ENCODE measurements at regions not wholly inside any gene's neighbourhood (a gene's known extent, or its start where the extent isn't known, plus 50 kb on each side); places are given as distances from the start of the nearest gene placed in this dataset.

DNA sequence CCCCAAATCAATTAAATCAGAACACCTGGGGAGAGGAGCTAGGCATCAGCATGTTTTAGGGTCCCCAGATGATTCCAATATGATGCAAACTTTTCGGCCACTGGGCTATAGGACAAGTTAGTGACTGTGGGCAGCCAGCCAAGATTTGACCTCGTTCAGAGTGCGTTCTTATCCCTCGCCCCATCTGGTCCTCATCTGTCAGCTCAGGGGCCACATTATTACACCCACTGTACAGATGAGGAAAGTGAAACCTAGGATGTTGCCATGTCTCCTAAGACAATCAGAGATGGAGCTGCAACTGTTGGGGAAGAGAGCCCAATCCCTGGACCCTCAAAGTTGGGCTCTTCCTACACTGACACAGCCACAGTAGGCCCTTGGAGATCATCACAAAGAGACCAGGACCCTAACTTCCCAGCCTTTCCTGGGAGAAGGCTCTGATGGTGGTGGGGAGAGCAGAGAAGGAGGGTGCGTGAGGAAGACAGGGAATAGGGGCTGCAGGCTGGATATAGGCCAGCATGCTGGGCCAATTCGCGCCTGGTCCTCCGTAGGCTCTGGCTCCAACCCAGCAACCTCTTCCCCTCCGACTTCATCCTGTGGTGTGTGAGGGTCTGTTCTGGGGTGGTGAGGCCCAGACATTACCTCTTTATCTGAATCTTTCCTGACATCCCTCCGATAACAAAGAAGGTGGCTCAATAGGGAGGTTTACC lies 109.4 kb upstream of the ZMIZ1 start:
- no peak for DNase-seq
- in situ Hi-C loops (cut with HindIII; ENCODE audit: low pct_ligation_motif_present, low pct_unique_long_range_greater_than_20kb, low sequenced_read_pairs) = no loop called here

DNA sequence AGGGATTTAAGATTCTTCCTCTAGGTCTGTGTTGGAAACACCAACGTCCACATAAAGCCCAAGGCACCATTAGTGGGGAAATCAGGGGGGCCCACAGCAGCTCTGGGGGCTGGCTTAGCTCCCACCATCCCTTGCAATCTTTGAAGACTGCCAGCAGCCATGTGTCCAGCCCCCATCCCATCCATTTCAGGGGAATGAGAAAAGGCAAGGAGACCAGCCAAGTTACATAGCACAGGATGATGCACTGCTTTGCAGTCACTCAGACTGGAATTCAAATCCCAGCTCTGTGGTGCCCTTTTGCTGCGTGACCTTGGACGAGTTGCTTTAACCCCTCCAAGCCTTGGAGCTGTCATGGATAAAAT lies 108.9 kb upstream of the ZMIZ1 start:
- in situ Hi-C loops (cut with HindIII; ENCODE audit: low pct_ligation_motif_present, low pct_unique_long_range_greater_than_20kb, low sequenced_read_pairs) = no loop called here
- no peak for DNase-seq

DNA sequence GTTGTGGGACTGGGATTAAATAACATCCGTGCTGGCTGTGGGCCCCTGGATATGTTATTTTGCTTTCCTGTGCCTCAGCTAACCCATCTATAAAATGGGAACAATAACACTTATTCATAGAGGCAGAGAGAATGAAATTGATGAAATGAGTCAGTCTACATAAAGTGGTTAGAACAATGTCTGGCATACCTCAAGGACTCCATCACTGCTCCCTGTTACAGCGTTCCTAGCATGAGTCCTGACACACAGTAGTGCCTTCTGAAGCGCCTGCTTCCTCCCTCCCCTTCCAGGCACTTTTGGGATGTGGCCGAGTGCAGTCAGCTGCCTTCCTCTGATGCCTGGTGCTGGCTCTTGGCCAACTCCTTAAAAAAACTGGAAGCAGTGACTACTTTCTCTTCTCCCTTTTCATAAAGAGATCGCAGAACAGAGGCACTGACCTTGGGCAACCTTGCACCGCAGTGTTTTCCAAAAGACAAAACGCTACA lies 108.4 kb upstream of the ZMIZ1 start:
- DNase-seq = peak; percentile 40
- in situ Hi-C loops (cut with HindIII; ENCODE audit: low pct_ligation_motif_present, low pct_unique_long_range_greater_than_20kb, low sequenced_read_pairs) = no loop called here

DNA sequence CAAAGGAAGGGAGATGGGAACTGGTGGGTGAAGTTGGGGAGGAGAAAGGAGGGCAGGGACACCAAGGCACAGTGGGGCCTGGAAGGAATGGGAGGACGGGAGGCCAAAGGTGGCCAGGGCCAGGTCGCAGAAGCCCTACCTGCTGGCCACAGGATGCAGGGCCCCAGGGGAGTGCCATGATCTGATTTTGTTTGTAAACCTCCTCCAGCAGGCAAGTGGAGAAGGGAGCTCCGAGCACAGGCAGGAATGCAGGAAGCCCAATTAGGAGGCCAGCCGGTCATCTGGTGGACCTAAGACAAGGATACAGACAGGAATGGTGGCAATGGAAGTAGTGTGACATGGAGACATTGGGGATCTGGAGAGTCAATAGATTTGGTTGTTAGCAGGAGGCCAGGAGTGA lies 107.0 kb upstream of the ZMIZ1 start:
- in situ Hi-C loops (cut with HindIII; ENCODE audit: low pct_ligation_motif_present, low pct_unique_long_range_greater_than_20kb, low sequenced_read_pairs) = no loop called here

DNA sequence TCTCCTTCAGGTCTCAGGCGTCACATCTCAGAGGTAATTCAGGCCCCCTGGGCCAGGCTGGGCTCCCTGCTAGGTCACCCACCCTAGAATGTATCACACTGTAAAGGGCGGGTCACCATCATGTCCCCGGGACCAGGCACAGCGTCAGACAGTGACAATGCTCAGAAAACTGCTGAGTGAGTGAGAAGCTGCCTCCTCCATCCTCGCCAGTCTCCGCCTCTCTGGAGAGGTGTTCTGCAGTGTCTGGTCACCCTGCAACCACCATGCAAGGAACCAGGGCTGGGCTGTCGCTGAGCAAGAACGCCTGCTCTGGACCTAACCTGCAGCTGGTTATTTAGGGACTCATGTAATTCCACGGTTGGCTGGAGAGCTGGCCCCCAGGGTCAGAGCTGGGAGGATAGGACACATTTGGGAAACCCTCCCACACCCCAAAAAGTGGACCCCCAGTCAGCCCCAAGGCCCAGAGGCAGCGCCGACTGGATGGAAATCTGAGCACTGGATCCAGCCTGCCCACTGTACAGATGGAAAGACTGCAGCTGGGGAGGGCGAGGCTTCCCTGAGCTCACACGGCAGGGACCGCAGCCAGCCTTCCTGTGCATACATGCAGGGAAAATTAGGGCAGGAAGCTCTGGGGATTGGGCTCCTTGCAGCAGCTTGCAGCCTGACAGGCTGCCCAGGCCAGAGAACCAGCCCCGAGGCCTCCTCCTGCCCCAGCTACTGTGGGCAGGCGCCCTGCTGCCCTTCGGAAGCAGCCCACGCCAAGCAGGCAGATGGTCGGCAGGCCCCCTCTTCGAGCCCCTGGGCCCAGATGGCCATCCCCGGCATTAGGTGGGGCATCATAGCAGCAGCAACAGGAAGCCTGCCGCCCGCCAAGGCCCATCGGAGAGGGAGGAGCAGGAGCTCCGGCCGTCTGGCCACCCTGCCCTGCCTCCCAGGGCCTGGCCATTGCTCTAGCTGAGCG lies 105.4 kb upstream of the ZMIZ1 start:
- in situ Hi-C loops (cut with HindIII; ENCODE audit: low pct_ligation_motif_present, low pct_unique_long_range_greater_than_20kb, low sequenced_read_pairs) = no loop called here
- no peak for DNase-seq

More for the DNA sequence above, 107.0 kb upstream of the ZMIZ1 start:
- DNase-seq = no peak

DNA sequence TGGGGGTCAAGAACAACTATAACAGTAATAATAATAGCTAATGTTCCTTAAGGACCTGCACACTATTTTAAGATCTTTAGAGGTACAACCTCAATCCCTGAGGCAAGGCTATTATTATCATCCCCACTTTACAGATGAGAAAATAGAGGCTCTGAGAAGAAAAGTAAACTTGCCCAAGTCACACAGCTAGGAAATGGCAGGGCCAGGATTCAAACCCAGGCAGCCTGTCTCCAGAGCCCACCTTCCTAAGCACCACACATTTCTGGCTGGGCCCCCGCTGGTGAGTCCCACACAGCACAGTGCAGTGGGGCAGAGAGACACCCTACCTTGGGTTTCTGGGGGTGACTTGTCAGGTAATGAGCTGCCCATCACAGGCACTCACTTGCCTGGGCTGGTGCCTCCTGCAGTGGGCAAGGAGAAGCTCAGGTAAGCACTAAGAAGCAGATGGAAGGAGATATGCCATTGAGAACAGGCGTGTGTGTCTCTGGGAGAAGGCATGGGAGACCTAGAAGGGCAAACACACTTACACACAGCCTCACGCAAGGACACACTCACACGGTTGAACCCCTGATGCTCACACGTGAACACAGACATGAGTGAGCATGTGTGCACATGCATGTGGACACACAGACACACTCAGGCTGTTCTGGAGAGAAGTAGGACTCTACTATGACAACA lies 104.4 kb upstream of the ZMIZ1 start:
- DNase-seq = peak; percentile 13

DNA sequence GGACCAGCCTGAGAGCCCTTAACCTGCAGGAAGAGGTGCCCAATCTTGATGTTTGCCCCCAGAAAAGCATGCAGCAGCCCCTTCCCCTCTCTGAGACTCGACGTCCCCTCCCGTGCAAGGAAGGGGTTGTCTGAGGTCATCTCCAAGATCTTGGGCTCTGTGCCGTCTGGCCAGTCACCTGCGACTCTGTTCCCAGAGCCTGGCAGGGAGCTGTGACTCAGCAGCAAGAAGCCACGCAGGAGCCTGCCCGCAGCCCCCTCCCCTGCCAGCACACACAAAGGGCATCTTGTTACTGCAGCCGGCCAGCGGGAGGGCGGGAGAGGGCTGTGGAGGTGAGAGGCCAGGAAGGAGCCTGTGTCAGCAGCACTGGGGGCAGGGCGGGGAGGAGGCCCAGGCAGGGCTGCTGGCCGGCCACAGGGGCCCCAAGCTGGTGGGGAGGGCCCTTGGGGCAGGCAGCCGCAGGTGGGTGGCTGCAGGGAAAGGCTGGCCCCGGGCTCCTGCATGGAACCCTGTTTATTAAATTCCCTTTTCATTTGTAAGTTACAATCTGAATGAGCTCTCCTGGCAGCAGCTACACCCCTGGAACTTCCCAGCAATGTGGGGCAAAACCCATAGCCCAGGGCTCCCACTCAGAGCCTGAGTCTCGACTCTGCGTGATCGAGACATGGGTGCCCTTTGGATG lies 103.7 kb upstream of the ZMIZ1 start:
- DNase-seq = peak; percentile 85
- in situ Hi-C loops (cut with HindIII; ENCODE audit: low pct_ligation_motif_present, low pct_unique_long_range_greater_than_20kb, low sequenced_read_pairs) = no loop called here

More for the DNA sequence above, 104.4 kb upstream of the ZMIZ1 start:
- in situ Hi-C loops (cut with HindIII; ENCODE audit: low pct_ligation_motif_present, low pct_unique_long_range_greater_than_20kb, low sequenced_read_pairs) = no loop called here

DNA sequence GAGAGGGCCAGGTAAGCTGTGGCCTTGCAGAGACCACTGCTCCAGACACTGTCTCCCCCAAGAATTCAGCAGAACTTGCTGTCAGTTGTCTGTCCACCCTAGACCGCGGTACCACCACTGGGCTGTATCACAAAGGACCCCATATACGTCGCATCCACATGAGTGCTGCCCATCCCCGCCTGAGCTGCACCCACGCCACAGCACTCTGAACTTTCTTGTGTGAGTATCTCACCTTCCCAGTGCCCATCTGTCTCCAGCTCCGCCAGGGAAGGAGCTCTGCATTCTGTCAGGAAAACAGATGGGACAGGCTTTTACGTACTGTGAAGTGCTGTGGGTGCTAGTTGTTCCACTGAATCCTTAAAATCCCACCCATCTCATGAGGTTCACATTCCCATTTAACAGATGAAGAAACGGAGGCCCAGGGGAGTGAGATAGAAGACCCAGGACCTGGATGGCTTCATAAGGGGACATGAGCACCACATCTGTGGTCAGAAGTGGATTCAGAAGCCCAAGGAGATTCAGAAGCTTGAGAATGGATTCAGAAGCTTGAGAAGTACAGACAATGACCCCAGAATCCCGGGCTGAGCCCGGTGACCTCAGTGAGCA lies 102.5 kb upstream of the ZMIZ1 start:
- in situ Hi-C loops (cut with HindIII; ENCODE audit: low pct_ligation_motif_present, low pct_unique_long_range_greater_than_20kb, low sequenced_read_pairs) = no loop called here
- no peak for DNase-seq

DNA sequence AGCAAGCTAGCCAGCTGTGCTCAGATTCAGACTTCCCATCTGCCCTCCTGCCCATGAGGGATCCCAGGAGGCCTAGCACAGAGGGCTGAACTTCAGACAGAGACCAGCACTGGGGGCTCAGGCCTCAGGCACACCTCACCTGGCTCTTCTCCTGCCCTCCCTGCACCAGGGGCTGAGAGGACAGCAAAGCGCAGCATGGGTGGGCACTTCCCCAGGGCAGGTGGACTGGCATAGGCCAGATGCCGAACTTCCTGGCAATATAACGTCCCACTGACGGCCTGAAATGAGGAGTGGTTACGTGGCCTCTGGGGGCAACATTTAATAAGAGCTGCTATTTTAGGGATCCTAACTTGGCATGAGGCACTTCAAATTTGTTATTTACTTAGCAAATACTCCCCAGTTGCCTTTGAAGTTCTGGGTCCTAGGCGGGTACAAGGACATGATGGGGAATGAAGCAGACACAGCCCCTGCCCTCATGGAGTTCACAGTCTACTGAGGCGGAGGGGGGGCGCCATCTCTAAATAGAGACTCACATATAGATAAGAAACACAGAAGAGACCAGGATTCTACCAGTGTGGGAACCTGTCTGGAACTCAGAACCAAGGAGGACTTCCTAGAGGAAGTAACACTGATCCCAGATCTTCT lies 101.8 kb upstream of the ZMIZ1 start:
- DNase-seq = no peak
- in situ Hi-C loops (cut with HindIII; ENCODE audit: low pct_ligation_motif_present, low pct_unique_long_range_greater_than_20kb, low sequenced_read_pairs) = no loop called here

DNA sequence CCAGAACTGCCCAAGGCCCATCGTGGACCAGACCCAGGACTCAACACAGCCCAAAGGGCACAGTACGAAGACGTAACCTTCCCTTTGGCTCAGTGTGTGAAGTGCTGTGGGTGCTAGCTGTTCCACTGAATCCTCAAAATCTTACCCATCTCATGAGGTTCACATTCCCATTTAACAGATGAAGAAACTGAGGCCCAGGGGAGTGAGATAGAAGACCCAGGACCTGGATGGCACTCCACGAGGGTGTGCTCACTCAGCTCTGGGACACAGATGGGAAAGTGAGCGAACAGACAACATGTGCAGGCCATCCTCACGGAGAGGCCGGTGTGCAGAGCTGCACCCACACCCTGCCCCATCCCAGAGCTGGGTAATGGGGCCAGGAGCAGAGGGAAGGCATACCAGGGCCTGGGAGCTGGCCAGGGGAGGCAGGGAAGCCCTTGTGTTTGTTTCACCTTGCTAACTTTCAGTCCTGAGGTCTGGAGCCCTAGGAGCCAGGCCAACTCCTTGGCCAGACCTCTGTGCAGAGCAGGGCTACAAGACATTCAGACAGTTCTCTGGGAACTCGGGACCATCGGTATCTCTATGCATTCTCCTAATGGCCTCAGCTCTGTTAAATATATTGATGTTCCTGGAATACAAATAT lies 100.3 kb upstream of the ZMIZ1 start:
- in situ Hi-C loops (cut with HindIII; ENCODE audit: low pct_ligation_motif_present, low pct_unique_long_range_greater_than_20kb, low sequenced_read_pairs) = no loop called here
- DNase-seq = no peak

DNA sequence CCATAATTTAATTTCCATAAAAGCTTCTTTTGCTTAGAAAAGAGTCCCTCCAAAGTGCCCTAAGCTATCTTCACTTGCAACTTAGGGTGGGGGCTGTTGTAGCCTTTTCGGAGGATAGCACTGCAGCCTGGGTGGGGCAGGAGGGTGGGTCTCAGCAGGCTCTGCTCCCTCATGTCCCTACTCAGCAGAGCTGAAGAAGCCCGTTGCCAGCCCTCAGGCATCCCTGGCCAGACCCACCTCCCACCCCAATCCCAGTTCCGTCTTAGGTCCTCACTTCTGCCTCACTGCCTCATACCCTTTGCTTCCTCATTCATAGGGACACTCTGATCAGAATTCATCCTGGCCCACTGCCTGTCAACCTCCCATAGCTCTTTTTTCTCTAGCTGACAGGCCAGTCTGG lies 99.8 kb upstream of the ZMIZ1 start:
- in situ Hi-C loops (cut with HindIII; ENCODE audit: low pct_ligation_motif_present, low pct_unique_long_range_greater_than_20kb, low sequenced_read_pairs) = no loop called here
- no peak for DNase-seq

DNA sequence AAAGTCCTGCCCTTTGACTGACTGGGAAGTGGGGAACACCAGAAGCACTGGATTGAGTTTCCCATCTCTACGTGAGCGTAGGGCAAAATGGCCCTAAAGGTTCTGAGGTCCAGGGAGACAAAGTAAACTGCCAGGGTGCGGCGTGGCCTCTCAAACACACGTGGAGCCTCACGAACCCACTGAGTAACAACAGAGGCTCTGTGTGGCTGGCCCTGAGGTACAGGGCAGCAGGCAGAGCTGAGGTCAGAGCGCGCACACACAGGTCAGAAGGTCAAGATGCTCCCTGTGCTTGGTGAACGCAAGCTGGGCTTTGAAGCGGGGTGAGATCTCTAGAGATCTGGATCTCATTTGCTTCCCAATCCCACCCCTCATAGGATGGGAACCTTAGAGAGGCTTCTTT lies 99.0 kb upstream of the ZMIZ1 start:
- DNase-seq = no peak
- in situ Hi-C loops (cut with HindIII; ENCODE audit: low pct_ligation_motif_present, low pct_unique_long_range_greater_than_20kb, low sequenced_read_pairs) = no loop called here

DNA sequence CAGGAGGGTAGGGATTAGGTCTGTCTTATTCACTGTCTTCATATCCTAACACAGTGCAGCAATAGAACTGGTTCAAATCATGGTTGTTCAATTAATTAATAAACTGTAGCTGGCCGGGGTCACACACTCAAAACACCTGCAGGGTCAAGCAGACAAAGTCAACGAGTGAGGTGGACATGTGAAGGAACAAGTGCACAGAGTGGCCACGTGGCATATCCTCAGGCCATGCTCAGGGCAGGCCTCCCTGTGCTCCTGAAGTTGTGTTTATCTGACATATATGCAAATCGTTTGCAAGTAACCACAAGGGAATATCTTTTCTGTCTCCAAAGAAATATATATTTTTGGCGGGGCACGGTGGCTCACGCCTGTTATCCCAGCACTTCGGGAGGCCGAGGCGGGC lies 98.5 kb upstream of the ZMIZ1 start:
- in situ Hi-C loops (cut with HindIII; ENCODE audit: low pct_ligation_motif_present, low pct_unique_long_range_greater_than_20kb, low sequenced_read_pairs) = no loop called here
- no peak for DNase-seq

DNA sequence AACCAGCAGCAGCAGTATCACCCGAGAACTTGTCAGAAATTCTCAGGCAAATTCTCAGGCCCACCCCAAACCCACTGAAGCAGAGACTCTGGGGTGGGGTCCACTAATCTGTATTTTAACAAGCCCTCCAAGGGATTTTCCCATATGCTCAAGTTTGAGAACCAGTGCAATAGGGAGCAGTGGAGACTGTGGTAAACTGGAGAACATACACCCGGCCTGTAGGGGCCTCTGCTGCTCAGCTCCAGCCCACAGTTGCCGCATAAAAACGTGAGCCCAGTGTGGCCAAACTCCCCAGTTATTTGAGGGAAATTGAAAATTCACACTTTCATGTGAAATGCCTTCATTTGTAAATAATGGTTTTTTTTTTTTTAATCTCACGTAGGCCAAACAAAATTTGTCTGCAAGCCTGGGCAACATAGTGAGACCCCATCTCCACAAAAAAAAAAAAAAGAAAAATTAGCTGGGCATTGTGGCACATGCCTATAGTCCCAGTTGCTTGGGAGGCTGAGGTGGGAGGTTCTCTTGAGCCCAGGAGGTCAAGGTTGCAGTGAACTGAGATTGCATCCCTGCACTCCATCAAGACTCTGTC lies 97.6 kb upstream of the ZMIZ1 start:
- in situ Hi-C loops (cut with HindIII; ENCODE audit: low pct_ligation_motif_present, low pct_unique_long_range_greater_than_20kb, low sequenced_read_pairs) = no loop called here
- no peak for DNase-seq

DNA sequence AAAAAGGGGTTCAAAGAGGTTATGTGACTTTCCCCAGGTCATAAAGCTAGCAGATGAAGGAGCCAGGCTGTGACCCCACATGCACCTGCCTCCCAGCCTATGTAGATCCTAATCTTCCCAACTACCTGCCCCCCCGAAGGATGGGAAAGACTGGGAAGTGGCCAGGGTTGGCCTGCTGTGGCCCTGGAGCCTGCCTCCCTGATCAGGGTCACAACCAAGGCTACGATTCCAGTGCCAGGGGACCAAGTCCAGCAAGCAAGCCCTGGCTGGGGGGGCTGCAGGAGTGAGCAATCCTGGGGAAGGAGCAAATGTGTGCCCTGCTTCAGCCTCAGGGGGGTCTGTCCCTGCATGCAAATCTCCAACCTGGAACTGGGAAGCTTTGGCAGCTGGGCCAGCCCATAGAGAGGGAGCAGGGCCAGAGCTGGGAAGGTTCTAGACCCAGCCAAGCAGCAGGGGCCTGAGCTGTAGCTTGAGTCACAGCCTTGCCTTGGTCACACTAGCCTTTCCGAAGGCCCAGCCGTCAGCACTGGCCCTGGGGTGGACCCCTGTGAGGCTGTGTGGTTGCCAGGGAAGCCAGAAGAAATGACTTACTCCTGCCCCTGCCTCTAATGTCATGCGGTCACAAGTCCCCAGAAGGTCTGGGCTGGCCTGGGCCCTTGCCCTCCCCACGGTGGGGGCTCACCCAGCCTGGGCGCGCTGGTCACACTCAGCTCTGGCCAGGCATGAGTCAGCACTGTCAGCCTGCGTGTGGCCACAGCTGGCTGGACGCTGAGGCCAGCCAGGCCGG lies 96.4 kb upstream of the ZMIZ1 start:
- in situ Hi-C loops (cut with HindIII; ENCODE audit: low pct_ligation_motif_present, low pct_unique_long_range_greater_than_20kb, low sequenced_read_pairs) = no loop called here
- DNase-seq = peak; percentile 75
